ENCODE measurements at regions not wholly inside any gene's neighbourhood (a gene's known extent, or its start where the extent isn't known, plus 50 kb on each side); places are given as distances from the start of the nearest gene placed in this dataset.

DNA sequence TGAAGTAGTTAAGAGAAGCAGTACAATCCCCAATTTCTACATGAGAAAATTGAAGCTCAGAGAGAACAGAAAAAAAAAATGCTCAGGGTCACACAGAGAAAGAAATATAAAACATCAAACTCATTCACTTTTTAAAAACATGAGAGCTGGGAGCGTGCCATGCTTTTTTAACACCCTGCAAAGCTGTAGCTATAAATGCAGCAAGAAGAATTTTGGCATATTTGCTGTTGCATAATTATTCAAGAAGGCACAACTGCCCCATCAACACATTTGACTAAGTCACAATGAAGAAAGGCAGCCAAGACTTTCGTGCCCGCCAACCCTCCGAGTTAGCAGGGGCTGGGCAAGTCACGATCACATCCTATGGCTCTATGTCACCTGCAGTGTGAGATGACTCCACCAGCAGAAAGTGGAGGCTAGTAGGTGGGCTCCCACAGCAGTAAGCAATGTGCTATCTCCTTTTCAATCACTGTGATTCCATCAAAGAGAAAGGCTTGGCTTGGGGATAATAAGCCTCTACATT is 214.8 kb downstream of the DHX15 start:
- H3K36me3 ChIP-seq (ENCODE audit: control insufficient read depth, insufficient read depth, low read length): no peaks in the 10 kb centered on the region
- no peaks in the 10 kb centered on the region for H3K4me1 ChIP-seq (replicated peaks in 1 of 2; ENCODE audit: control insufficient read depth in 2 of 2, insufficient read depth in 2 of 2, low read length in 2 of 2)
- no peak overlapping the region for H3K9ac ChIP-seq (ENCODE audit: insufficient read depth in 1 of 2, low read depth in 2 of 2, low read length in 2 of 2)
- ATAC-seq (no peak), DNase-seq (ENCODE audit: extremely low read depth in 1 of 4, low spot score in 3 of 4) (no peak), FAIRE-seq (no peak)
- 0 out of 5 replicates have a peak, but pooled peaks cover 0 to 5% of the 10 kb centered on the region in 2 experiments for H3K27me3 ChIP-seq (ENCODE audit: control insufficient read depth in 2 of 2, insufficient read depth in 2 of 2, low read length in 2 of 2)
- TF ChIP-seq ZNF79 (CRISPR knock-in tag; IDR thresholded peaks at IDR 0.05; ENCODE audit: low read depth) (no peak), ZNF57 (CRISPR knock-in tag; IDR thresholded peaks at IDR 0.05) (no peak), CBX1 (IDR thresholded peaks at IDR 0.05; ENCODE audit: low read depth) (no peak), KLF6 (CRISPR knock-in tag; IDR thresholded peaks at IDR 0.05; ENCODE audit: borderline replicate concordance) (no peak), POLR3A (IDR thresholded peaks at IDR 0.05; ENCODE audit: borderline replicate concordance, extremely low read depth, insufficient read depth, insufficient read length) (no peak), MCM5 (IDR thresholded peaks at IDR 0.05; ENCODE audit: low read depth) (no peak), ZNF124 (CRISPR knock-in tag; IDR thresholded peaks at IDR 0.05) (no peak), SIRT6 (IDR thresholded peaks at IDR 0.05; ENCODE audit: low read depth, low read length) (no peak), RBFOX2 (IDR thresholded peaks at IDR 0.05; ENCODE audit: low read depth, low read length) (no peak)
- in situ Hi-C loops (cut with MboI): no loop called here
- no peak overlapping the region for H3K4me2 ChIP-seq (ENCODE audit: insufficient read depth, low read length)
- no peak overlapping the region for H3K4me3 ChIP-seq
- no TSS peak for BruUV-seq (replicated peaks)
- H3K27ac ChIP-seq (ENCODE audit: extremely low read depth, low read depth, low read length): no peak overlapping the region
- intact Hi-C loops (cut with micrococcal nuclease): no loop called here
- no peaks in the 10 kb centered on the region for H3K9me1 ChIP-seq (ENCODE audit: control insufficient read depth, insufficient read depth, low read length)
- POLR2A ChIA-PET: interaction anchor here (0.6 to 0.7 kb wide), 2 partner anchors 13 to 1210 kb away, joined by 3 to 5 read pairs; no protein-coding TSS in a partner anchor
- no peaks in the 10 kb centered on the region for H3K79me2 ChIP-seq (ENCODE audit: control insufficient read depth, insufficient read depth, low read length)
- CTCF ChIA-PET (ENCODE audit: low intra/inter-chr PET ratio): no interaction called here
- H4K20me1 ChIP-seq (replicated peaks; ENCODE audit: control insufficient read depth, insufficient read depth, low read length): no peaks in the 10 kb centered on the region
- WGBS (ENCODE audit: insufficient coverage, low coverage, missing lambda C conversion rate): 0% methylated on average over 3 of the region's 5 CpGs
- no peaks in the 10 kb centered on the region for H3K9me3 ChIP-seq (replicated peaks; ENCODE audit: control insufficient read depth, insufficient read depth, low read depth, low read length)
- no peak overlapping the region for H2AFZ ChIP-seq (ENCODE audit: low read depth, low read length)
